KOPT-K1 (cell line): ENCODE measurements at regions not wholly inside any gene's neighbourhood (a gene's known extent, or its start where the extent isn't known, plus 50 kb on each side); places are given as distances from the start of the nearest gene placed in this dataset.

Experiments
- H3K27ac ChIP-seq: fragments of 200-600 bp; sonication (generic); 2 replicates; pipeline ENCODE4 v1.5.1; 2016; ENCODE audit warnings: antibody characterized with exemption, mild to moderate bottlenecking, low read depth, low read length; ENCODE audit not compliant: poor library complexity, severe bottlenecking
- H3K36me3 ChIP-seq: fragments of 200-600 bp; sonication (generic); 2 replicates; pipeline ENCODE4 v1.5.1; 2017; ENCODE audit warnings: antibody characterized with exemption, mild to moderate bottlenecking, low read length, moderate library complexity; ENCODE audit not compliant: insufficient read depth
- H3K9me3 ChIP-seq: fragments of 200-600 bp; sonication (generic); 2 replicates; pipeline ENCODE4 v1.5.1; 2017; ENCODE audit warnings: antibody characterized with exemption, low read length, mild to moderate bottlenecking; ENCODE audit not compliant: insufficient read depth, poor library complexity, severe bottlenecking

DNA sequence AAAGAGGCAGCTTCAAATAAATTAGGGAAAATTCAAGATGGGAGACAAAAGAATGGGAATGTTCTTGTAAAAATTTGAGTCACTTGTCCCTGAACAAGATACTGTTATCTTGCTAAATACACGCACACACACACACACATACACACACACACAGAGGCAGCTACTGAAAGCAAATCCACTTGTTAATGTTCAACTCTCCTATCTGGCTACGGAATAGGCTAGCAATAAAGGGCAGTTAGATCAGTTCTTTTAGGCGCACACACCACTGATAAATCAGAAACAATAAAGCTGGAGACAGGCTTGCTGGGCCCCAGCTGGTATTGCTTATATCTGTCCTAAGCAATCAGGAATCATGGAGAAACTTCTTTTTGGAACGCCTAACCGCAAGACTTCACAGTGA is 461.6 kb downstream of the BCL11A start:
- peaks cover 7% of the 10 kb centered on the region for H3K9me3 ChIP-seq
- H3K27ac ChIP-seq, result peak overlapping the region; percentile 99
- no peaks in the 10 kb centered on the region for H3K36me3 ChIP-seq

GRCh38 chr2:60091266-60091665 is 462.2 kb downstream of the BCL11A start:
- H3K9me3 ChIP-seq, result peaks cover 7% of the 10 kb centered on the region
- H3K36me3 ChIP-seq, result no peaks in the 10 kb centered on the region
- H3K27ac ChIP-seq, result peak overlapping the region; percentile 99

- Histone ChIP-seq H3K9me3 (peaks cover 31% of the 10 kb centered on the region), H3K27ac (no peak overlapping the region), H3K36me3 (no peaks in the 10 kb centered on the region; the same call in 1 of the 2 replicates)
Measured at GRCh38 chr2:60079562-60079961, 473.9 kb downstream of the BCL11A start.

DNA sequence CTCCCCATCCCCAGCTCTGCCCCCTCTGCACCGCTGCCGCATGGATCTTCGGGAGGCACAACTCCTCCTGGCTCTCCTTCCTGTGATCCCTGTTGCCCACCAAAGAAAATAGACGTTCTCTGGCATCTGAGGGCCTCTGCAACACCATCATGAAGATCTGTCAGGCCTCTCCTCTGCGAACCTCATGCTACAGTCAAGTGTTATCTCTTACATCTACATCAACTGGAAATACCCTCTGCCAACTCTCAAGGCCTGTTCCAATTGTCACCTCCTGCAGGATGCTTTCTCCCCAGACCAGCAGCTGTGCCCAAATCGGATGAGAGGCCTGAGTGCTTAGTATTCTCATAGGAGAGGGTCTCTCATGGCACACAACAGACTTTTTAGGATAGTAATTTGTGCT is 478.4 kb downstream of the BCL11A start:
- Histone ChIP-seq H3K9me3 (peaks cover 24% of the 10 kb centered on the region), H3K36me3 (no peaks in the 10 kb centered on the region; the same call in 1 of the 2 replicates), H3K27ac (peak overlapping the region; percentile 71)

GRCh38 chr2:60073201-60073600 is 480.3 kb downstream of the BCL11A start:
- peak overlapping the region; percentile 71 for H3K27ac ChIP-seq

DNA sequence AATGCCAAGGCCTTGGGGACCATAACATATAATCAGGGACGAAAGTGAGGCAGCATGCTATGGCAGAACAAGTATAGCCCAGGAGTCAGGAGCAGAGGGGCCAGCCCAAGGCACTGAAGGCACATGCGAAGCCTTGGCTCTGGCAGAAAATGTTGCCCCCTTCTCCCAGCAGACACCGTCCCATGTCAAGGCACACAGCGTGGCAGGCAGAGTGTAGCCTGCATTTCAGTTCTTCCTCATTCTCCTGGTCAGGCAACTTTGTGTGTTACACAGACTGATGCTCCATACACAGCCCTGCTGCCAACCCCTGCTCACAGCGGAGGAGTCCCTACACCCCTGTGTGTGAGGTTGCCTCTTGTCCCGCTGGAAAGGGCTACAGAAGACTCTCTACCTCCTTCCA is 480.8 kb downstream of the BCL11A start:
- no peaks in the 10 kb centered on the region; the same call in 1 of the 2 replicates for H3K36me3 ChIP-seq
- peak overlapping the region; percentile 71 for H3K27ac ChIP-seq
- no peaks in the 10 kb centered on the region for H3K9me3 ChIP-seq

More at GRCh38 chr2:60073201-60073600, 480.3 kb downstream of the BCL11A start:
- H3K36me3 ChIP-seq, result no peaks in the 10 kb centered on the region; the same call in 1 of the 2 replicates
- H3K9me3 ChIP-seq, result peaks cover 6% of the 10 kb centered on the region

GRCh38 chr2:60071490-60071831 is 482.0 kb downstream of the BCL11A start:
- H3K27ac ChIP-seq, result peak overlapping the region; percentile 33
- no peaks in the 10 kb centered on the region for H3K36me3 ChIP-seq
- H3K9me3 ChIP-seq, result no peaks in the 10 kb centered on the region

- Histone ChIP-seq H3K27ac (peak overlapping the region; percentile 33), H3K36me3 (no peaks in the 10 kb centered on the region), H3K9me3 (no peaks in the 10 kb centered on the region)
Measured at GRCh38 chr2:60070736-60071489, 482.5 kb downstream of the BCL11A start.

DNA sequence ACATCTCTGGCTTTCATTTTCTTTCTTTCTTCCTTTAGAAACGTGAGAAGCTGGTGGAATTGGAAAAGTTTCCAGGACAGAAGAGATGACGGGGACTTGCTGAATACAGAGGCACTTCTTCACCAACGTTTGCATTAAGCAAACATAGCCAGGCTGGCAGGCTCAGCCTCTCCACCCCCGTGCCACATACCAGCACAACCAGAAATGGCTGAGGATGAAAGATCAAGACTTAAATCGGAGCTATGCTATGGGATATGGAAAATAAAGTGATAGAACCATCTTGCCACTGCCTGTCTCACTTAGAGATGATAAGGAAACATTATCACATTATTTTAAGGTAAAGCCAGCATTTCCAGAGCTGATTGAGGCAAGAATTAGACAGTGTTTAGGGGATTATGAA is 483.3 kb downstream of the BCL11A start:
- Histone ChIP-seq H3K9me3 (no peaks in the 10 kb centered on the region), H3K27ac (peak overlapping the region; percentile 33), H3K36me3 (no peaks in the 10 kb centered on the region)

DNA sequence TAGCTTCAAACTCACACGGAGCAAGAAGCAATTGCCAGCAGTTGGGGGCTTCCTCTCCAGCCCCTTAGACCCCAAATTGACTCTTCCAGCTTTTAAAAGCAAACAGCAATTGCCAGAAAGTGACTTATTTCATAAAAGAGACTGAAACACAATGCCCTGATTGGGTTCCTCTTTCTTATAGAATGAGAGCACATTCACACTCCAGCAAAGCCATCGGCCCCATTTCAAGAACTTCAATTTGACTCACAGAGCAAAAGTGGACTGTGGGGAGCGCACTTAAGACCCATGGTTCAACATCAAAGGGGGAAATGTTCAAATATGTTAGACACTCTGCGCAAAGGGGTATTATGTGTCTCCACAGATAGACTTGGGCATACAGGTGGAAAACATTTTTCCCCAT is 484.7 kb downstream of the BCL11A start:
- H3K36me3 ChIP-seq, result no peaks in the 10 kb centered on the region
- peak overlapping the region; percentile 33 for H3K27ac ChIP-seq
- no peaks in the 10 kb centered on the region for H3K9me3 ChIP-seq

DNA sequence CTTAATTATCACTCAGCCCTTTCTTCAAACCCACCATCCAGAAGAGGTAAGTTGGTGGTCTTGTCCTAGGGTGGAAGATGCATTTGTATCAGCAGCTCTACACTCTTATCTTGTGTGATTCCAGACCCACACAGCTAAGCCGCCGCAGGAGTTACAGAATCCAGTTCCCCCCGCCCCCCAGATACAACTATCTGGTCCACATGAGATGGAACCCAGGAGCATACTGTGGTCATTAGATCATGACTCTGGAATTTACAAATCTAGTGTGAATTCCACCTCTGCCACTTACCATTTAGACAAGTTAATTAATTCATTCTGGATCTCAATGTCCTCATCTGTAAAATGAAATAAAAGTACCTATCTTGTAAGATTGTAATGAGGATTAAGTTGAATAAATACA is 486.4 kb downstream of the BCL11A start:
- H3K9me3 ChIP-seq, result no peaks in the 10 kb centered on the region
- no peak overlapping the region for H3K27ac ChIP-seq
- no peaks in the 10 kb centered on the region for H3K36me3 ChIP-seq

DNA sequence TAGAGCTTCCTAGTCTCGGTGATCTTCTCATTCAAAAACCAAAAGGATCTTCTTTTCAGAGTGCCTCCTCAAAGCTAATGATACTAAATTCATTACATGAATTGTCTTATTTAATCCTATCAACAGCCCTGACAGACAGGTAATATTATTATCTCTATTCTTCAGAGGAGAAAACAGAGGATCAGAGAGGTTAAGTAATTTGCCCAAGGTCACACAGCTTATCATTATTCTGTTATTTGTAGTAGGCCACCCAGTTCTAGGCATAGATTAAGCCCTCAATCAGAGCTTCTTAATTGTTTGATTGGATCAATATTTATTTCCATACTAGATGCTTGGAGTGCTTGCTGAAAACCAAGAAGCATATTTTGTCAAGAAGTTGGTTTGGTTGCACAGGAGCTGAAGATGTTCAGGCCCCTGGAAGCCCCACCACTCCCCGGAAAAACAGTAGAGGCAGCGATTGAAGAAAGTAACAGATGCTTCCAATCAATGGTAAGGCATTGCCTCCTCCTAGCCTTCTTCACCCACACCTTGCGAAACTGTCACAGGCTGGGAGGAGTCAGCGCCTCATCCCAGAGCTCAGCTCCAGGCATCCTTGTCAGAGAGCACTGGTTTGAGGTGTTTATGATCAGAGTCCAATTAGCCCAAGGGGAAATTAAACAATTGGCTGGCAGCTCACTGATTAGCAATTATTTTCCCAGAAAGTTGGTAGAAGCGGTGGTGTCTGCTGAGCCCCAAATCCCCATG is 487.2 kb downstream of the BCL11A start:
- H3K9me3 ChIP-seq, result no peaks in the 10 kb centered on the region
- H3K27ac ChIP-seq, result no peak overlapping the region

DNA sequence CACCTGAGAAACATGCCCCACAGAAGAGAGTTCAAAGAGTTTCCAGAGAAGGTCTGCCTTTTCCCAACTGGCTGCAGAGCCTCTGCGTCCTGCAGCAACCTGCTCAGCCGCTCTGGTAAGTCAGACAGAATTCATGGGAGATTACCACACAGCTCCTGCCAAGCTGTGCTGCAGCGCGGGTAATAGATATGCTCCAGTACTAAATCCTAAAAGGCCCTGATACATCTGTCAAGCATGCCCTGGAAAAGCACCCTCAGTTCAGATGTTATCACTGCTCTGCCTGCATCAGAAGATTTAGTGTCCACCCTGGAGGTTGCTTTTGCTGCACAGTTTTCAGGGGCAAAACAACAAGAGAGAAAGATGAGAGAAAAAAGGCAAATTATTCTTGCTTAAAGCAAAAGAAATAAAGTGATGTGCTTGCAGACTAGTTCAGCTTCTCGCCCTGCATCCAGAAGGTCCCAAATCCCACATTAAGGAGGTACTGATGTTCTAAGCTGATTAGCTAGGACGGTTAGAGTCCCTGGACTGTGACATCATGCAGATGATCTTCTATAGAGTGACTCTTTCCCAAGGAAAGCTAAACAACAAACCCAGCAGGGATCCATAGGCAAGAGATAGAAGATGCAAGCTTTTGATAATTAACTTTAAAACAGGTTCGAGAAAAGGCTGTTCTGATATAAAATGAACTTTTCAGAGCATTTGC is 488.6 kb downstream of the BCL11A start:
- Histone ChIP-seq H3K27ac (peak overlapping the region; percentile 53), H3K36me3 (no peaks in the 10 kb centered on the region), H3K9me3 (no peaks in the 10 kb centered on the region)

More for the DNA sequence above, 487.2 kb downstream of the BCL11A start:
- no peaks in the 10 kb centered on the region for H3K36me3 ChIP-seq

DNA sequence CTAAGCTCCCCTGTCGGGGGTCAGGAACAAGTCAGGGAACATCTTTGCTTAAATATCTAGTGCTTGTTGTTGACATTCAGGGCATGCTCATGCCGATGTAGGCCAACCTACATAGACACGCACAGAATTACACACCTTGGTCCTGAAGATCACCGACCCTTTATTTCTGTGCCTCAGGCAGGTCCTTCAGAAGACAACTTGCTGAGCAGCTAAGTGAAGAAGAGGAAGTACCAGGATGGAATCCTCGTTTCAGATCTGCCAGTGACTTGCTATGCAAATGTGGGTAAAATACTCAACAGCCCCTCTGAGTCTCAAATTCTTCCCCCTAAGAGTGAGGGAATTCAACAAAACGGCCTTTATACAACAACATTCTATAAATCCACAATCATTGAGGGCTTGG is 494.7 kb downstream of the BCL11A start:
- H3K27ac ChIP-seq, result peak overlapping the region; percentile 53
- no peaks in the 10 kb centered on the region for H3K36me3 ChIP-seq
- H3K9me3 ChIP-seq, result no peaks in the 10 kb centered on the region
